PC-9 (cell line): ENCODE measurements at regions not wholly inside any gene's neighbourhood (a gene's known extent, or its start where the extent isn't known, plus 50 kb on each side); places are given as distances from the start of the nearest gene placed in this dataset.
A peak's percentile ranks its signal among the peaks of the same experiment; 100 is the strongest.

Experiments
- BruUV-seq: library from RNA; stranded (reverse); fragments of 400-500 nt; replicated peaks from 2 replicates; lab custom pipeline; 2021; lab: Mats Ljungman, UMichigan
- CTCF ChIA-PET: fragments of 300-600 bp; sonication (Branson Sonifier 250); formaldehyde crosslinking; loops from one replicate; lab custom pipeline; 2022; ENCODE audit warnings: antibody characterized with exemption; lab: Charles Lee
- POLR2A ChIA-PET: fragments of 300-600 bp; sonication (Branson Sonifier 250); formaldehyde crosslinking; loops from one replicate; lab custom pipeline; 2022; ENCODE audit warnings: antibody characterized with exemption; ENCODE audit not compliant: unreplicated experiment; lab: Charles Lee
- DNase-seq, 2 experiments: peaks; one replicate each; pipeline versions ENCODE4 v3.0.0 to v3.0.0-alpha.2; 2015 to 2022; ENCODE audit warnings: mixed read lengths in 1 of 2
- H2AFZ ChIP-seq: fragments of 200-600 bp; sonication (generic); 2 replicates; pipeline ENCODE4 v1.8.1; 2017; ENCODE audit warnings: antibody characterized with exemption
- H3F3A ChIP-seq: fragments of 200-600 bp; sonication (generic); 2 replicates; pipeline ENCODE4 v1.8.1; 2017; ENCODE audit warnings: antibody characterized with exemption, mild to moderate bottlenecking, low read depth; ENCODE audit not compliant: insufficient read depth
- H3K27ac ChIP-seq: fragments of 200-600 bp; sonication (generic); 2 replicates; pipeline ENCODE4 v1.6.1; 2016; ENCODE audit warnings: mixed run types
- H3K27me3 ChIP-seq: fragments of 200-600 bp; sonication (generic); 2 replicates; pipeline ENCODE4 v1.6.1; 2016; ENCODE audit warnings: low read depth, mixed run types; ENCODE audit not compliant: insufficient read depth
- H3K36me3 ChIP-seq: fragments of 200-600 bp; sonication (generic); 2 replicates; pipeline ENCODE4 v1.6.1; 2016; ENCODE audit warnings: low read depth, mixed run types
- H3K4me1 ChIP-seq: fragments of 200-600 bp; sonication (generic); replicated peaks from 2 replicates; pipeline ENCODE4 v1.6.1; 2016; ENCODE audit warnings: mixed run types; ENCODE audit not compliant: insufficient read depth
- H3K4me2 ChIP-seq: fragments of 200-600 bp; sonication (generic); 2 replicates; pipeline ENCODE4 v1.6.1; 2017; ENCODE audit warnings: mixed run types
- H3K4me3 ChIP-seq: fragments of 200-600 bp; sonication (generic); 2 replicates; pipeline ENCODE4 v1.6.1; 2016; ENCODE audit warnings: mixed run types
- H3K79me2 ChIP-seq: fragments of 200-600 bp; sonication (generic); 2 replicates; pipeline ENCODE4 v1.6.1; 2017; ENCODE audit warnings: low read depth, mixed run types
- H3K9me2 ChIP-seq: fragments of 200-600 bp; sonication (generic); 2 replicates; pipeline ENCODE4 v1.8.1; 2017; ENCODE audit warnings: mild to moderate bottlenecking; ENCODE audit not compliant: insufficient read depth
- H3K9me3 ChIP-seq: fragments of 200-600 bp; sonication (generic); 2 replicates; pipeline ENCODE4 v1.8.1; 2016; ENCODE audit warnings: low read depth; ENCODE audit not compliant: insufficient read depth
- H4K20me1 ChIP-seq: fragments of 200-600 bp; sonication (generic); 2 replicates; pipeline ENCODE4 v1.8.1; 2017; ENCODE audit not compliant: insufficient read depth
- CTCF ChIP-seq: fragments of 200-600 bp; sonication (generic); conservative IDR thresholded peaks from 2 replicates; pipeline ENCODE4 v1.6.1; 2017; ENCODE audit warnings: mixed run types, antibody characterized with exemption, mild to moderate bottlenecking, moderate library complexity
- EZH2 ChIP-seq: fragments of 200-600 bp; sonication (generic); IDR thresholded peaks from 2 replicates; pipeline ENCODE4 v1.8.0; 2017; ENCODE audit warnings: antibody characterized with exemption, low read depth
- intact Hi-C: fragments of 100-400 bp; cut with micrococcal nuclease; formaldehyde crosslinking; loops from one replicate; pipeline ENCODE4 v1.10.0; 2022; ENCODE audit not compliant: unreplicated experiment

DNA sequence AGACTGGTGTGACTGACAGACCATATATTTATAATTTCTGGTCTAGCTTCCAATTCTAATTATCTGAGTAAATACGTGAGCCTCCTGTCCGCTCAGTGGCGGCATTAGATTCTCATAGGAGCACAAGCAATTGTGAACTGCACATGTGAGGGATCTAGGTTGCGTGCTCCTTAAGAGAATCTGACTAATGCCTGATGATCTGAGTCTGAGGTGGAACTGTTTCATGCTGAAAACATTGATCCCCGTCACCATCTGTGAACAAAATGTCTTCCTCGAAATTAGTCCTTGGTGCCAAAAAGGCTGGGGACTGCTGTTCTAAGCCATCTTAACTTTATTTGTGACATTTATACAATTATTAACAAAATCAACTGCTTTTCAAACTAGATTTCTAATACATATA lies 164.7 kb upstream of the MEOX2 start:
- TF ChIP-seq CTCF (no peak), EZH2 (no peak)
- intact Hi-C loops, result no loop called here
- no TSS peak for BruUV-seq
- H4K20me1 ChIP-seq, result no peaks in the 10 kb centered on the region
- no peak overlapping the region for H3K27ac ChIP-seq
- H2AFZ ChIP-seq, result no peak overlapping the region
- H3K27me3 ChIP-seq, result no peaks in the 10 kb centered on the region
- H3K4me1 ChIP-seq, result no peaks in the 10 kb centered on the region
- no peaks in the 10 kb centered on the region for H3K36me3 ChIP-seq
- no peaks in the 10 kb centered on the region for H3K9me3 ChIP-seq
- POLR2A ChIA-PET, result no interaction called here
- H3K79me2 ChIP-seq, result no peaks in the 10 kb centered on the region
- H3K4me2 ChIP-seq, result no peak overlapping the region
- peak in 1 of 2 experiments; percentile 12 for DNase-seq
- no peaks in the 10 kb centered on the region for H3K9me2 ChIP-seq
- no peak overlapping the region for H3K4me3 ChIP-seq
- no peaks in the 10 kb centered on the region for H3F3A ChIP-seq
- CTCF ChIA-PET, result no interaction called here

GRCh38 chr7:15848901-15849300 lies 162.4 kb upstream of the MEOX2 start:
- BruUV-seq, result no TSS peak
- TF ChIP-seq CTCF (no peak), EZH2 (no peak)
- POLR2A ChIA-PET, result no interaction called here
- Histone ChIP-seq H3K9me2 (no peaks in the 10 kb centered on the region), H3K4me1 (no peaks in the 10 kb centered on the region), H3K79me2 (no peaks in the 10 kb centered on the region), H3K4me2 (no peak overlapping the region), H3K36me3 (no peaks in the 10 kb centered on the region), H3K4me3 (no peak overlapping the region), H2AFZ (no peak overlapping the region), H3K9me3 (no peaks in the 10 kb centered on the region), H3F3A (no peaks in the 10 kb centered on the region), H3K27ac (no peak overlapping the region), H3K27me3 (no peaks in the 10 kb centered on the region), H4K20me1 (no peaks in the 10 kb centered on the region)
- DNase-seq, result peak in 1 of 2 experiments; percentile 9
- intact Hi-C loops, result no loop called here
- CTCF ChIA-PET, result no interaction called here

DNA sequence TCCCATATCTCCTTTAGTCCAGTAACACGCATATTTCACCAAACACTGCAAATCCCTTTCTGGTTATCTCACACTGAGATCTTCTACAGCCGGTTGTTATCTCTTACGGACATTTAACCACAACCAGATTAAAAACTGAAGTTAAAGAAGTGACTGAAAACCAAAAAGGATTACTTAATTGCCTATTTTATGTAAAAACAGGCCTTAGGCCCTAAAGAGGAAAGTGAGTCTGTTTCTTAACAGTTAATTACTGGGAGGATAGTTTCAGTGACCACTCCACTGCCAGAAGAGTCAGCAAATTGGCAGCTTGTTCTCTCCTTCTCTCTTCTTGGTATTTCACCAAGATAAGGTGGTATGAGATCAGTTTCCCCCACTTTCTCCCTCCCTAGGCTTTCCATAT lies 161.9 kb upstream of the MEOX2 start:
- Histone ChIP-seq H3F3A (no peaks in the 10 kb centered on the region), H3K27me3 (no peaks in the 10 kb centered on the region), H3K27ac (no peak overlapping the region), H3K36me3 (no peaks in the 10 kb centered on the region), H2AFZ (no peak overlapping the region), H3K4me1 (no peaks in the 10 kb centered on the region), H4K20me1 (no peaks in the 10 kb centered on the region), H3K9me3 (no peaks in the 10 kb centered on the region), H3K9me2 (no peaks in the 10 kb centered on the region), H3K4me2 (no peak overlapping the region), H3K4me3 (no peak overlapping the region), H3K79me2 (no peaks in the 10 kb centered on the region)
- POLR2A ChIA-PET, result no interaction called here
- TF ChIP-seq EZH2 (no peak), CTCF (no peak)
- DNase-seq, result peak in 1 of 2 experiments; percentile 20
- intact Hi-C loops, result no loop called here
- CTCF ChIA-PET, result no interaction called here
- no TSS peak for BruUV-seq
